ENCODE measurements at regions not wholly inside any gene's neighbourhood (a gene's known extent, or its start where the extent isn't known, plus 50 kb on each side); places are given as distances from the start of the nearest gene placed in this dataset.

DNA sequence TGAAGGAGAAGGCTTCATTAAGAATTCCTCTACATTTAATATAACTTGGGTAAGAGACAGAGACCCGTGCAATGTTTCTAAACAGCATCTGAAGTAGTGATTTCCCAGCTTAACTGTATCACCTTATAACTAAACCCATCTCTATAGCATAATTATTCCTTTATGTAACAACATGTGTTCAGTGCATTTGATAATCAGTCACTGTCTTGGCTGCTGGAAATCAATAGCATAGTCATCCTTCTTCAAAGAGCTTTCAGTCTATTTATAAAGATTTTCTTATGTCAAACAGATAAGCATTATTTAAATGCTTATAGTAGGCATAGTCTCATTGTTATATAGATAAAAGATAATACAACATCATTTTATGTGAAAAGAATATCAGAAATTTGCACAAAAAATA, 80.1 kb upstream of the TYRP1 start:
- no peak overlapping the region for H3K4me2 ChIP-seq (replicated peaks; ENCODE audit: low read depth, low read length, poor library complexity, severe bottlenecking)
- TF ChIP-seq EZH2 (IDR thresholded peaks at IDR 0.05; ENCODE audit: borderline replicate concordance, insufficient read depth, low read depth, low read length, poor library complexity, severe bottlenecking), result no peak
- no peak for TF ChIP-seq CTCF (IDR thresholded peaks at IDR 0.05)
- no peak overlapping the region for H3K4me3 ChIP-seq (ENCODE audit: control extremely low read depth in 1 of 5, extremely low read depth in 1 of 5, insufficient read depth in 1 of 5, low read depth in 2 of 5, low read length in 4 of 5)
- ChIA-PET POLR2A (no interaction called here), CTCF (no interaction called here)
- Mint-ChIP-seq H3K27me3 (no peaks in the 10 kb centered on the region), H3K27ac (no peak overlapping the region), H3K9me3 (ENCODE audit: insufficient read depth) (peaks cover 2% of the 10 kb centered on the region), H3K4me1 (no peaks in the 10 kb centered on the region), H3K4me3 (no peak overlapping the region)
- peaks cover 0 to 4% (median 0%) of the 10 kb centered on the region in 3 donors for H3K9me3 ChIP-seq (ENCODE audit: control extremely low read depth in 1 of 3, control insufficient read depth in 2 of 3, insufficient read depth in 1 of 3, low read length in 2 of 3)
- ATAC-seq (ENCODE audit: low read depth) (no peak), DNase-seq (no peak)
- H2AFZ ChIP-seq (ENCODE audit: insufficient read depth, low read depth, low read length, poor library complexity, severe bottlenecking), result no peak overlapping the region
- H4K20me1 ChIP-seq (ENCODE audit: control insufficient read depth, insufficient read depth, low read length, poor library complexity, severe bottlenecking), result no peaks in the 10 kb centered on the region
- intact Hi-C loops (cut with micrococcal nuclease), result no loop called here
- no CpG with 5 or more reads among the region's 1 CpG for WGBS (ENCODE audit: insufficient coverage)
- H3K36me3 ChIP-seq (replicated peaks in 1 of 2; ENCODE audit: control extremely low read depth in 1 of 2, control insufficient read depth in 1 of 2, extremely low read depth in 1 of 2, insufficient read depth in 2 of 2, low read length in 1 of 2), result no peaks in the 10 kb centered on the region
- no peaks in the 10 kb centered on the region for H3K27me3 ChIP-seq (replicated peaks in 1 of 4; ENCODE audit: control extremely low read depth in 1 of 4, control insufficient read depth in 3 of 4, insufficient read depth in 4 of 4, low read length in 3 of 4)
- H3K9ac ChIP-seq (ENCODE audit: low read length), result no peak overlapping the region
- H3K4me1 ChIP-seq (ENCODE audit: control insufficient read depth in 2 of 2, insufficient read depth in 2 of 2, low read length in 2 of 2), result no peaks in the 10 kb centered on the region
- no peak overlapping the region for H3K27ac ChIP-seq (ENCODE audit: low read length in 2 of 2)
- no peaks in the 10 kb centered on the region for H3K79me2 ChIP-seq (ENCODE audit: control insufficient read depth, insufficient read depth, low read length)

DNA sequence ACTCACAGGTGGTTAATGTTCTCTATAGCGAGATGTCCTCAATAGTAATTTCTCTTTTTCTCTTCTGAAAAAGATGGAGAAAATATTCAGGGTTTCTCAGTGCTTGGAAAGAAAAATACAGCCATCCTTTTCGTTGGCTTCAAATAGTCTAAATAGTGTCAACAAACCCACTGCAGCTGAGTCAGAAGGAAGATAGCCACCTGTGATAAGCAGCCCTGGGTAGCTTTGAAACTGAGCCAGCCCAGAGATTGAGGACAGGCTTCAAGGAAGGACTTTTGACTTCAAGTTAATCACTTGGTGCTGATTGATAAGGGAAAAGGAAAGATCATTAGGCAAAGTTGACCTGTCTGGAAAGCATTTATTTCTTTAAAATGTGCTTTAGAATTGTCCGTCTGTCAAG, 78.7 kb upstream of the TYRP1 start:
- H2AFZ ChIP-seq (ENCODE audit: insufficient read depth, low read depth, low read length, poor library complexity, severe bottlenecking), result no peak overlapping the region
- no peak for DNase-seq
- no peaks in the 10 kb centered on the region for H3K36me3 ChIP-seq (replicated peaks in 1 of 2; ENCODE audit: control extremely low read depth in 1 of 2, control insufficient read depth in 1 of 2, extremely low read depth in 1 of 2, insufficient read depth in 2 of 2, low read length in 1 of 2)
- no peak overlapping the region for H3K4me2 ChIP-seq (replicated peaks; ENCODE audit: low read depth, low read length, poor library complexity, severe bottlenecking)
- peaks cover 2% of the 10 kb centered on the region for H3K9me3 Mint-ChIP-seq (ENCODE audit: insufficient read depth)
- intact Hi-C loops (cut with micrococcal nuclease), result no loop called here
- ChIA-PET CTCF (no interaction called here), POLR2A (no interaction called here)
- no peaks in the 10 kb centered on the region for H3K27me3 ChIP-seq (replicated peaks in 1 of 4; ENCODE audit: control extremely low read depth in 1 of 4, control insufficient read depth in 3 of 4, insufficient read depth in 4 of 4, low read length in 3 of 4)
- no peak overlapping the region for H3K27ac ChIP-seq (ENCODE audit: low read length in 2 of 2)
- TF ChIP-seq CTCF (IDR thresholded peaks at IDR 0.05), result no peak
- H3K27me3 Mint-ChIP-seq, result no peaks in the 10 kb centered on the region
- H3K4me1 ChIP-seq (ENCODE audit: control insufficient read depth in 2 of 2, insufficient read depth in 2 of 2, low read length in 2 of 2), result no peaks in the 10 kb centered on the region
- no peak overlapping the region for H3K4me3 ChIP-seq (ENCODE audit: control extremely low read depth in 1 of 5, extremely low read depth in 1 of 5, insufficient read depth in 1 of 5, low read depth in 2 of 5, low read length in 4 of 5)
- H3K79me2 ChIP-seq (ENCODE audit: control insufficient read depth, insufficient read depth, low read length), result no peaks in the 10 kb centered on the region
- H3K9ac ChIP-seq (ENCODE audit: low read length), result no peak overlapping the region
- peaks cover 0 to 4% (median 0%) of the 10 kb centered on the region in 3 donors for H3K9me3 ChIP-seq (ENCODE audit: control extremely low read depth in 1 of 3, control insufficient read depth in 2 of 3, insufficient read depth in 1 of 3, low read length in 2 of 3)
- no peaks in the 10 kb centered on the region for H3K4me1 Mint-ChIP-seq
- no peak for ATAC-seq (ENCODE audit: low read depth)
- 83% methylated on average over 2 of the region's 3 CpGs for WGBS (ENCODE audit: insufficient coverage)
- no peak overlapping the region for H3K4me3 Mint-ChIP-seq
- no peaks in the 10 kb centered on the region for H4K20me1 ChIP-seq (ENCODE audit: control insufficient read depth, insufficient read depth, low read length, poor library complexity, severe bottlenecking)
- H3K27ac Mint-ChIP-seq, result no peak overlapping the region

All from B cell (primary cell).